Suprapubic skin (tissue), 4 donors: ENCODE measurements at regions not wholly inside any gene's neighbourhood (a gene's known extent, or its start where the extent isn't known, plus 50 kb on each side); places are given as distances from the start of the nearest gene placed in this dataset.
"Not testable (repeated sequence)": the region's sequence is repeated elsewhere in the genome, so short reads cannot be mapped to it uniquely, and the experiment has no call there.

Experiments
- POLR2A ChIP-seq, 2 donors: fragments of 450-650 bp; IDR thresholded peaks; one replicate each; pipeline ENCODE4 v1.6.1; 2017; ENCODE audit warnings: antibody characterized with exemption in 2 of 2, mild to moderate bottlenecking in 2 of 2, moderate library complexity in 2 of 2
- POLR2AphosphoS5 ChIP-seq, 3 donors: sonication (generic); formaldehyde crosslinking; IDR thresholded peaks; one replicate each; pipeline ENCODE4 v1.6.1; 2017; ENCODE audit warnings: antibody characterized with exemption in 3 of 3

DNA sequence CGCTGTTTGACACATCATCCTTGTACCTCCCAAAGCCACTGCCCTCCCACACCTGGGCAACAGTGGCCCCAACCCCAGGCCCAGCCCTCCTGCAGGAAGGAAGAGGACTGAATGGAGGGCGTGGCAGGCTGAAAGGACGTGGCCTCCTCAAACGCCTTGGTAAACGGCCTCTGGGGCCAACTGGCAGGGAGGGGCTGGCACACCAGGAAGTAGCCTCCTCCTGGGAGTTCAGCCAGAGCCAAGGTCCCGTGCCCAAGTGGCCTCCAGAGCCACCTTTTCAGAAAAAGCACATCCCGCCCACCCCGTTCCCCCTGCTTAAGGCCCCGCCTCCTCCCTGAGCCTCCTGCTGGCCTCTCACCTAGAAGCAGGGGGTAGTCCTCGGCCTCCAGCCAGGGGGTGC, 74.2 kb upstream of the DRD5 start:
- TF ChIP-seq POLR2AphosphoS5, POLR2A (IDR thresholded peaks at IDR 0.05): not testable (repeated sequence)
